Endothelial cell of umbilical vein (primary cell): ENCODE measurements at regions not wholly inside any gene's neighbourhood (a gene's known extent, or its start where the extent isn't known, plus 50 kb on each side); places are given as distances from the start of the nearest gene placed in this dataset.

Source experiments
- BruUV-seq: library from RNA; stranded (reverse); fragments of 400-500 nt; replicated peaks from 2 replicates; lab custom pipeline; 2021; lab: Mats Ljungman, UMichigan
- CTCF ChIA-PET: fragments of 300-600, 350-600 bp; sonication (Branson Sonifier 250); formaldehyde crosslinking; loops from one replicate; lab custom pipeline; 2021; ENCODE audit warnings: antibody characterized with exemption, inconsistent platforms; lab: Charles Lee
- POLR2A ChIA-PET: fragments of 300-600, 350-600 bp; sonication (Branson Sonifier 250); formaldehyde crosslinking; loops from one replicate; lab custom pipeline; 2021; ENCODE audit warnings: antibody characterized with exemption, inconsistent platforms; lab: Charles Lee
- DNase-seq: peaks from one replicate; pipeline ENCODE4 v3.0.0-alpha.2; 2011; ENCODE audit warnings: low read depth, low spot score
- FAIRE-seq: peaks from 2 replicates; lab custom pipeline; 2011; peaks lifted over from hg19 to GRCh38; lab: Jason Lieb, UNC
- H2AFZ ChIP-seq: 2 replicates; pipeline ENCODE4 v1.6.0; 2012; ENCODE audit warnings: low read depth, low read length, control low read depth, inconsistent platforms
- H3K27ac ChIP-seq: 2 replicates; pipeline ENCODE4 v1.5.1; 2011; ENCODE audit warnings: low read depth, mild to moderate bottlenecking, control low read depth, low read length, moderate library complexity; ENCODE audit not compliant: insufficient read depth
- H3K27me3 ChIP-seq, 2 experiments: 2 replicates each; pipeline versions ENCODE4 v1.6.0 to v1.6.1; 2011; ENCODE audit warnings: low read length in 2 of 2, mixed read lengths in 1 of 2; ENCODE audit not compliant: control insufficient read depth in 2 of 2, insufficient read depth in 2 of 2
- H3K36me3 ChIP-seq, 2 experiments: 2 replicates in 1 of 2; 3 replicates in 1 of 2; pipeline ENCODE4 v1.5.1; 2011; ENCODE audit warnings: low read length in 2 of 2, mild to moderate bottlenecking in 1 of 2, moderate library complexity in 1 of 2; ENCODE audit not compliant: control insufficient read depth in 2 of 2, insufficient read depth in 2 of 2; ENCODE audit errors: extremely low read depth in 1 of 2
- H3K4me1 ChIP-seq: 3 replicates; pipeline ENCODE4 v1.5.1; 2011; ENCODE audit warnings: mild to moderate bottlenecking, low read length; ENCODE audit not compliant: control insufficient read depth, insufficient read depth; ENCODE audit errors: extremely low read depth
- H3K4me2 ChIP-seq: 2 replicates; pipeline ENCODE4 v1.6.1; 2011; ENCODE audit warnings: low read length, control low read depth, mixed read lengths; ENCODE audit not compliant: insufficient read depth
- H3K4me3 ChIP-seq, 3 experiments: fragments of 200-600 bp in 1 of 3; sonication (generic), shearing (Covaris generic) in 1 of 3; replicated peaks in 1 of 3; 2 replicates each; pipeline ENCODE4 v1.5.1; 2011 to 2016; ENCODE audit warnings: control low read depth in 3 of 3, low read length in 3 of 3, mild to moderate bottlenecking in 2 of 3, inconsistent platforms in 1 of 3, low read depth in 1 of 3, moderate library complexity in 1 of 3; ENCODE audit not compliant: insufficient read depth in 1 of 3
- H3K79me2 ChIP-seq: 2 replicates; pipeline ENCODE4 v1.6.0; 2012; ENCODE audit warnings: low read length, inconsistent platforms; ENCODE audit not compliant: control insufficient read depth, insufficient read depth
- H3K9ac ChIP-seq: replicated peaks from 2 replicates; pipeline ENCODE3; 2011; ENCODE audit warnings: low read length, control low read depth; ENCODE audit not compliant: insufficient read depth; ENCODE audit errors: extremely low read depth
- H3K9me1 ChIP-seq: replicated peaks from 3 replicates; pipeline ENCODE4 v1.6.0; 2011; ENCODE audit warnings: mild to moderate bottlenecking, low read length; ENCODE audit not compliant: control insufficient read depth, insufficient read depth; ENCODE audit errors: extremely low read depth
- H3K9me3 ChIP-seq: replicated peaks from 2 replicates; pipeline ENCODE4 v1.5.1; 2012; ENCODE audit warnings: low read length, inconsistent platforms; ENCODE audit not compliant: control insufficient read depth, insufficient read depth
- H4K20me1 ChIP-seq: replicated peaks from 2 replicates; pipeline ENCODE3; 2011; ENCODE audit warnings: mild to moderate bottlenecking, low read length; ENCODE audit not compliant: control insufficient read depth, insufficient read depth; ENCODE audit errors: extremely low read depth
- CTCF ChIP-seq, 2 donors: IDR thresholded peaks; 1 replicate in 1 of 2; 2 replicates in 1 of 2; pipeline ENCODE4 v1.5.1; 2011; ENCODE audit warnings: low read length in 2 of 2, mild to moderate bottlenecking in 2 of 2, moderate library complexity in 2 of 2, control low read depth in 1 of 2, inconsistent platforms in 1 of 2, low read depth in 1 of 2; ENCODE audit not compliant: insufficient read depth in 1 of 2; ENCODE audit errors: extremely low read depth in 1 of 2
- EZH2 ChIP-seq: IDR thresholded peaks from 2 replicates; pipeline ENCODE4 v1.6.1; 2012; ENCODE audit warnings: borderline replicate concordance, low read depth, mild to moderate bottlenecking, moderate library complexity, low read length, inconsistent platforms; ENCODE audit not compliant: severe bottlenecking
- FOS ChIP-seq: IDR thresholded peaks from 2 replicates; pipeline ENCODE4 v1.6.1; 2011; ENCODE audit warnings: mild to moderate bottlenecking, low read length, moderate library complexity, borderline replicate concordance; ENCODE audit not compliant: insufficient read depth
- GATA2 ChIP-seq: IDR thresholded peaks from 2 replicates; pipeline ENCODE4 v1.7.0; 2011; ENCODE audit warnings: low read depth, mild to moderate bottlenecking, moderate library complexity, mixed read lengths, low read length; ENCODE audit not compliant: insufficient read length, insufficient read depth
- JUN ChIP-seq: IDR thresholded peaks from 2 replicates; pipeline ENCODE4 v1.6.1; 2011; ENCODE audit warnings: borderline replicate concordance, low read depth; ENCODE audit not compliant: insufficient read length, insufficient read depth
- MYC ChIP-seq: IDR thresholded peaks from one replicate; pipeline ENCODE4 v1.6.1; 2011; ENCODE audit warnings: mild to moderate bottlenecking, low read depth, low read length
- POLR2A ChIP-seq: IDR thresholded peaks from 2 replicates; pipeline ENCODE4 v1.6.1; 2012; ENCODE audit warnings: low read depth, mild to moderate bottlenecking, control low read depth, low read length
- POLR2AphosphoS5 ChIP-seq: IDR thresholded peaks from 2 replicates; pipeline ENCODE4 v1.6.1; 2012; ENCODE audit warnings: low read depth, mild to moderate bottlenecking, control low read depth, low read length, moderate library complexity; ENCODE audit not compliant: insufficient read depth
- dilution Hi-C: fragments of 300-500 bp; cut with MboI; formaldehyde crosslinking; loops from one replicate; pipeline ENCODE4 v1.15.0; 2019; ENCODE audit warnings: low sequenced_read_pairs; ENCODE audit not compliant: extremely low pct_ligation_motif_present
- intact Hi-C: fragments of 100-400 bp; cut with micrococcal nuclease; formaldehyde crosslinking; loops from one replicate; pipeline ENCODE4 v1.10.0; 2022
- TF ChIP-seq, protein P1 (sequence below): IDR thresholded peaks from 2 replicates; pipeline ENCODE4 v1.6.1; 2011; ENCODE audit not compliant: insufficient read depth, insufficient read length

DNA sequence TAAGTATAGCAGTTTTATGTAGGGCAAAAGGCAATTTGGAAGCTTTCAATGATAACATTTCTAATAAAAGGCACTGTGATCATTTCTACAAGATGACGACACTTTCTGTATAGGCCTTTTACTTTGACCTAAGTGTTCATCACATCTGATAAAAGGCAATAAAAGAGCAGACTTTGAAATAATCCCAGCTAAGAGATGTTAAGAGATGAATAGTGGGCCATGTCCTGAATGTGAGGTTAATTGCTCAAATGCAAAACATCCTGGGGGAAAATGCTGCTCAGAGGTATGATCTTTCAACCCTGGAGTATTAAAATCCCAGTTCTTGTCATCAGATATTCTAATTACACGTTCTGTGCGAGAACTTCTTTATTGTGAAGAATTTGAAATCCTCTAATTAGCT is 677.6 kb downstream of the SOCS6 start:
- no peak overlapping the region for H2AFZ ChIP-seq
- H4K20me1 ChIP-seq: no peaks in the 10 kb centered on the region
- no peak overlapping the region for H3K4me2 ChIP-seq
- no peaks in the 10 kb centered on the region for H3K36me3 ChIP-seq
- H3K9me1 ChIP-seq: no peaks in the 10 kb centered on the region
- no peaks in the 10 kb centered on the region for H3K4me1 ChIP-seq
- H3K9me3 ChIP-seq: no peaks in the 10 kb centered on the region
- H3K79me2 ChIP-seq: no peaks in the 10 kb centered on the region
- ChIA-PET CTCF (interaction anchor here (1.5 to 1.8 kb wide), 2 partner anchors 11 to 17 kb away, joined by 3 to 4 read pairs; no protein-coding TSS in a partner anchor), POLR2A (interaction anchor here (1.1 kb wide), 1 partner anchor 85 kb away, joined by 3 read pairs; no protein-coding TSS in a partner anchor)
- no peak for TF ChIP-seq EZH2
- TF ChIP-seq FOS: no peak
- no peak for TF ChIP-seq JUN
- no peak for TF ChIP-seq POLR2A
- TF ChIP-seq POLR2AphosphoS5: no peak
- TF ChIP-seq CTCF (IDR thresholded peaks at IDR 0.05; ENCODE audit: extremely low read depth in 1 of 2, insufficient read depth in 1 of 2, low read depth in 1 of 2, low read length in 2 of 2): no peak
- no peak for TF ChIP-seq GATA2
- no peak for TF ChIP-seq MYC
- TF ChIP-seq, protein P1, sequence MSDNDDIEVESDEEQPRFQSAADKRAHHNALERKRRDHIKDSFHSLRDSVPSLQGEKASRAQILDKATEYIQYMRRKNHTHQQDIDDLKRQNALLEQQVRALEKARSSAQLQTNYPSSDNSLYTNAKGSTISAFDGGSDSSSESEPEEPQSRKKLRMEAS: no peak
- DNase-seq (no peak), FAIRE-seq (no peak)
- no TSS peak for BruUV-seq
- dilution Hi-C loops (no loop called here), intact Hi-C loops (no loop called here)
- no peak overlapping the region for H3K27ac ChIP-seq
- no peak overlapping the region for H3K4me3 ChIP-seq
- no peak overlapping the region for H3K9ac ChIP-seq
- no peaks in the 10 kb centered on the region for H3K27me3 ChIP-seq
